Testis (tissue), 2 donors: ENCODE measurements at regions not wholly inside any gene's neighbourhood (a gene's known extent, or its start where the extent isn't known, plus 50 kb on each side); places are given as distances from the start of the nearest gene placed in this dataset.

Source experiments
- DNase-seq: peaks from one replicate; pipeline ENCODE4 v3.0.0-alpha.2; 2019
- H3K27ac ChIP-seq, 2 donors: fragments of 200-600 bp; sonication (generic); one replicate each; pipeline ENCODE4 v1.5.1; 2019
- H3K27me3 ChIP-seq: fragments of 200-600 bp; sonication (generic); one replicate; pipeline ENCODE4 v1.5.1; 2019
- H3K36me3 ChIP-seq: fragments of 200-600 bp; sonication (generic); one replicate; pipeline ENCODE4 v1.5.1; 2017; ENCODE audit warnings: low read depth; ENCODE audit errors: missing control alignments
- H3K4me1 ChIP-seq: fragments of 200-600 bp; sonication (generic); one replicate; pipeline ENCODE4 v1.5.1; 2019
- H3K4me3 ChIP-seq, 2 donors: fragments of 200-600 bp; sonication (generic); one replicate each; pipeline ENCODE4 v1.5.1; 2017 to 2019
- H3K9me3 ChIP-seq: fragments of 200-600 bp; sonication (generic); one replicate; pipeline ENCODE4 v1.5.1; 2017
- CTCF ChIP-seq, 3 experiments: fragments of 450-650 bp in 2 of 3; fragments of 200-600 bp in 1 of 3; sonication (generic) in 1 of 3; IDR thresholded peaks; one replicate each; pipeline ENCODE4 v1.5.1; 2016 to 2019; ENCODE audit warnings: antibody characterized with exemption in 3 of 3, mild to moderate bottlenecking in 2 of 3, moderate library complexity in 1 of 3
- POLR2A ChIP-seq: fragments of 450-650 bp; IDR thresholded peaks from one replicate; pipeline ENCODE4 v1.6.1; 2017; ENCODE audit warnings: antibody characterized with exemption, mild to moderate bottlenecking, moderate library complexity
- WGBS, 2 donors: methylation state at CpG; one replicate each; pipeline ENCODE4 v1.1.5; 2018; 5-methylcytosine and 5-hydroxymethylcytosine counted together
- intact Hi-C: fragments of 100-400 bp; cut with DNase I; formaldehyde crosslinking; loops from one replicate; pipeline ENCODE4 v1.15.1; 2023; ENCODE audit warnings: low total_unique reads

- Histone ChIP-seq H3K27ac (no peak overlapping the region), H3K27me3 (no peaks in the 10 kb centered on the region), H3K9me3 (no peaks in the 10 kb centered on the region), H3K36me3 (no peaks in the 10 kb centered on the region), H3K4me3 (no peak overlapping the region), H3K4me1 (no peaks in the 10 kb centered on the region)
- WGBS, 2 donors: 88 to 92% methylated on average over 4 of the region's 4 CpGs
- TF ChIP-seq POLR2A (no peak), CTCF (IDR thresholded peaks at IDR 0.05) (no peak)
- no peak for DNase-seq
- intact Hi-C loops: no loop called here
These were observed 394.3 kb downstream of the CMPK2 start for GRCh38 chr2:6471419-6471818.

- Histone ChIP-seq H3K4me1 (no peaks in the 10 kb centered on the region), H3K36me3 (no peaks in the 10 kb centered on the region), H3K9me3 (no peaks in the 10 kb centered on the region), H3K27ac (no peak overlapping the region), H3K27me3 (no peaks in the 10 kb centered on the region), H3K4me3 (no peak overlapping the region)
- intact Hi-C loops: no loop called here
- 60% methylated on average over 4 of the region's 4 CpGs for WGBS, 2 donors
- no peak for TF ChIP-seq POLR2A
- no peak for TF ChIP-seq CTCF (IDR thresholded peaks at IDR 0.05)
- no peak for DNase-seq
These were observed 391.3 kb downstream of the CMPK2 start for GRCh38 chr2:6474161-6475140.

- Histone ChIP-seq H3K4me3 (no peak overlapping the region), H3K36me3 (no peaks in the 10 kb centered on the region), H3K27ac (no peak overlapping the region), H3K27me3 (no peaks in the 10 kb centered on the region), H3K4me1 (no peaks in the 10 kb centered on the region), H3K9me3 (no peaks in the 10 kb centered on the region)
- no peak for DNase-seq
- TF ChIP-seq POLR2A (no peak), CTCF (IDR thresholded peaks at IDR 0.05) (no peak)
- WGBS, 2 donors: 76 to 87% methylated on average over 4 of the region's 4 CpGs
- intact Hi-C loops: no loop called here
These were observed 390.4 kb downstream of the CMPK2 start for GRCh38 chr2:6475155-6475940.

GRCh38 chr2:6480514-6480913 lies 385.2 kb downstream of the CMPK2 start:
- H3K9me3 ChIP-seq: no peaks in the 10 kb centered on the region
- no peak overlapping the region for H3K27ac ChIP-seq
- H3K36me3 ChIP-seq: no peaks in the 10 kb centered on the region
- 88 to 98% methylated on average over 4 of the region's 4 CpGs for WGBS, 2 donors
- H3K4me1 ChIP-seq: no peaks in the 10 kb centered on the region
- no peaks in the 10 kb centered on the region for H3K27me3 ChIP-seq
- no peak overlapping the region for H3K4me3 ChIP-seq
- no peak for DNase-seq
- TF ChIP-seq CTCF (IDR thresholded peaks at IDR 0.05): no peak
- TF ChIP-seq POLR2A: no peak
- intact Hi-C loops: no loop called here
